IMR-90 (cell line): ENCODE measurements at regions not wholly inside any gene's neighbourhood (a gene's known extent, or its start where the extent isn't known, plus 50 kb on each side); places are given as distances from the start of the nearest gene placed in this dataset.

Source experiments
- ATAC-seq: fragments of 200-7000 bp; cut with Tn5 transposase; 2 replicates; pipeline ENCODE4 v1.9.1; 2020; ENCODE audit warnings: low read depth, mild to moderate bottlenecking, moderate library complexity
- BruUV-seq: library from RNA; stranded (reverse); fragments of 400-500 nt; replicated peaks from 2 replicates; lab custom pipeline; 2021; lab: Mats Ljungman, UMichigan
- CTCF ChIA-PET: fragments of 300-600 bp; formaldehyde crosslinking; extraction: SDS; loops from one replicate; lab custom pipeline; 2021; ENCODE audit warnings: antibody characterized with exemption; lab: Yijun Ruan, JAX
- POLR2A ChIA-PET: fragments of 300-600 bp; sonication (Branson Sonifier 250); formaldehyde crosslinking; loops from one replicate; lab custom pipeline; 2022; ENCODE audit warnings: antibody characterized with exemption; ENCODE audit not compliant: unreplicated experiment; lab: Charles Lee
- DNase-seq: peaks from one replicate; pipeline ENCODE4 v3.0.0; 2013
- H2AFZ ChIP-seq: replicated peaks from 2 replicates; pipeline ENCODE3; 2013; ENCODE audit warnings: low read length, mild to moderate bottlenecking; ENCODE audit not compliant: poor library complexity
- H2AK5ac ChIP-seq: 2 replicates; pipeline ENCODE4 v1.6.1; 2013; ENCODE audit warnings: low read depth, low read length, inconsistent platforms
- H2AK9ac ChIP-seq: replicated peaks from 2 replicates; pipeline ENCODE3; 2013; ENCODE audit warnings: mild to moderate bottlenecking, low read depth, low read length, moderate library complexity; ENCODE audit not compliant: poor library complexity
- H2BK120ac ChIP-seq: 2 replicates; pipeline ENCODE4 v1.6.1; 2013; ENCODE audit warnings: low read depth, low read length, inconsistent platforms
- H2BK15ac ChIP-seq: 3 replicates; pipeline ENCODE4 v1.6.1; 2013; ENCODE audit warnings: low read depth, low read length, inconsistent platforms
- H2BK20ac ChIP-seq: 2 replicates; pipeline ENCODE4 v1.6.1; 2013; ENCODE audit warnings: low read depth, mild to moderate bottlenecking, inconsistent platforms, low read length, moderate library complexity
- H2BK5ac ChIP-seq: 2 replicates; pipeline ENCODE4 v1.6.1; 2013; ENCODE audit warnings: mild to moderate bottlenecking, low read depth, low read length, inconsistent platforms; ENCODE audit not compliant: poor library complexity, severe bottlenecking
- H3K14ac ChIP-seq: replicated peaks from 2 replicates; pipeline ENCODE4 v1.6.1; 2013; ENCODE audit warnings: low read depth, low read length, inconsistent platforms
- H3K18ac ChIP-seq: 2 replicates; pipeline ENCODE4 v1.6.1; 2013; ENCODE audit warnings: low read depth, low read length, control low read depth
- H3K23ac ChIP-seq: 2 replicates; pipeline ENCODE4 v1.6.1; 2013; ENCODE audit warnings: low read depth, low read length, inconsistent platforms
- H3K27ac ChIP-seq: 2 replicates; pipeline ENCODE4 v1.5.1; 2013; ENCODE audit warnings: mild to moderate bottlenecking, control low read depth, low read length; ENCODE audit not compliant: insufficient read depth
- H3K27me3 ChIP-seq: 2 replicates; pipeline ENCODE4 v1.6.1; 2013; ENCODE audit warnings: low read length; ENCODE audit not compliant: control insufficient read depth, insufficient read depth
- H3K36me3 ChIP-seq: 2 replicates; pipeline ENCODE4 v1.6.1; 2013; ENCODE audit warnings: low read length, mixed read lengths; ENCODE audit not compliant: control insufficient read depth, insufficient read depth
- H3K4ac ChIP-seq: 2 replicates; pipeline ENCODE4 v1.6.1; 2013; ENCODE audit warnings: low read depth, low read length, inconsistent platforms
- H3K4me1 ChIP-seq: 2 replicates; pipeline ENCODE4 v1.6.1; 2013; ENCODE audit warnings: low read length, mixed read lengths; ENCODE audit not compliant: control insufficient read depth, insufficient read depth
- H3K4me2 ChIP-seq: 2 replicates; pipeline ENCODE4 v1.6.1; 2013; ENCODE audit warnings: low read depth, mild to moderate bottlenecking, control low read depth, low read length, moderate library complexity
- H3K4me3 ChIP-seq: 2 replicates; pipeline ENCODE4 v1.5.1; 2013; ENCODE audit warnings: low read depth, mild to moderate bottlenecking, control low read depth, low read length, moderate library complexity; ENCODE audit not compliant: insufficient read depth
- H3K56ac ChIP-seq: 2 replicates; pipeline ENCODE4 v1.6.1; 2013; ENCODE audit warnings: low read length, inconsistent platforms; ENCODE audit not compliant: insufficient read depth; ENCODE audit errors: extremely low read depth
- H3K79me1 ChIP-seq, 2 experiments: 2 replicates each; pipeline ENCODE4 v1.6.1; 2013; ENCODE audit warnings: low read length in 2 of 2, inconsistent platforms in 1 of 2, low read depth in 1 of 2
- H3K9ac ChIP-seq: 2 replicates; pipeline ENCODE4 v1.6.1; 2013; ENCODE audit warnings: low read depth, low read length, control low read depth
- H3K9me1 ChIP-seq: 2 replicates; pipeline ENCODE4 v1.6.1; 2013; ENCODE audit warnings: low read length, inconsistent platforms; ENCODE audit not compliant: insufficient read depth
- H3K9me3 ChIP-seq: 2 replicates; pipeline ENCODE4 v1.6.1; 2013; ENCODE audit warnings: low read length; ENCODE audit not compliant: control insufficient read depth, insufficient read depth
- H4K20me1 ChIP-seq: 2 replicates; pipeline ENCODE4 v1.6.1; 2013; ENCODE audit warnings: low read length, inconsistent platforms; ENCODE audit not compliant: insufficient read depth
- H4K5ac ChIP-seq: 2 replicates; pipeline ENCODE4 v1.6.1; 2013; ENCODE audit warnings: mild to moderate bottlenecking, low read depth, low read length, control low read depth
- H4K8ac ChIP-seq, 2 experiments: 2 replicates each; pipeline ENCODE4 v1.6.1; 2013; ENCODE audit warnings: low read depth in 2 of 2, low read length in 2 of 2, control low read depth in 1 of 2, inconsistent platforms in 1 of 2
- H4K91ac ChIP-seq: 2 replicates; pipeline ENCODE4 v1.6.1; 2013; ENCODE audit warnings: low read depth, low read length, inconsistent platforms; ENCODE audit not compliant: insufficient read depth
- BHLHE40 ChIP-seq: fragments of 150-350 bp; IDR thresholded peaks from 2 replicates; pipeline ENCODE4 v1.6.1; 2016; ENCODE audit warnings: mild to moderate bottlenecking, low read depth, low read length
- CEBPB ChIP-seq: IDR thresholded peaks from 2 replicates; pipeline ENCODE4 v1.6.1; 2012; ENCODE audit warnings: low read depth, low read length, improper control_type of control experiment
- CHD1 ChIP-seq: IDR thresholded peaks from 2 replicates; pipeline ENCODE4 v1.6.1; 2012; ENCODE audit warnings: low read depth, low read length, improper control_type of control experiment
- ELK1 ChIP-seq: fragments of 150-350 bp; IDR thresholded peaks from 2 replicates; pipeline ENCODE4 v1.6.1; 2016; ENCODE audit warnings: low read depth, mild to moderate bottlenecking, low read length, moderate library complexity, borderline replicate concordance
- FOS ChIP-seq: fragments of 150-350 bp; IDR thresholded peaks from 2 replicates; pipeline ENCODE4 v1.6.1; 2016; ENCODE audit warnings: low read depth, low read length
- MAFK ChIP-seq: IDR thresholded peaks from 2 replicates; pipeline ENCODE4 v1.6.1; 2012; ENCODE audit warnings: low read depth, low read length, improper control_type of control experiment
- MAZ ChIP-seq: IDR thresholded peaks from 2 replicates; pipeline ENCODE4 v1.6.1; 2012; ENCODE audit warnings: low read depth, mild to moderate bottlenecking, low read length, improper control_type of control experiment, moderate library complexity, borderline replicate concordance
- MXI1 ChIP-seq: IDR thresholded peaks from 2 replicates; pipeline ENCODE4 v1.6.1; 2012; ENCODE audit warnings: low read depth, mild to moderate bottlenecking, low read length, moderate library complexity, borderline replicate concordance
- NFE2L2 ChIP-seq: fragments of 150-350 bp; IDR thresholded peaks from 2 replicates; pipeline ENCODE4 v1.6.1; 2016; ENCODE audit warnings: low read depth, mild to moderate bottlenecking, low read length
- POLR2A ChIP-seq: IDR thresholded peaks from 2 replicates; pipeline ENCODE4 v1.6.1; 2012; ENCODE audit warnings: mild to moderate bottlenecking, low read depth, low read length
- RAD21 ChIP-seq: IDR thresholded peaks from 2 replicates; pipeline ENCODE4 v1.6.1; 2012; ENCODE audit warnings: low read length, improper control_type of control experiment
- RCOR1 ChIP-seq: IDR thresholded peaks from 2 replicates; pipeline ENCODE4 v1.6.1; 2012; ENCODE audit warnings: mild to moderate bottlenecking, low read length, improper control_type of control experiment; ENCODE audit not compliant: insufficient replicate concordance
- RFX5 ChIP-seq: IDR thresholded peaks from 2 replicates; pipeline ENCODE4 v1.8.0; 2012; ENCODE audit warnings: low read depth, mild to moderate bottlenecking, low read length, moderate library complexity
- SMC3 ChIP-seq: fragments of 150-350 bp; IDR thresholded peaks from 2 replicates; pipeline ENCODE4 v1.6.1; 2016; ENCODE audit warnings: low read depth, mild to moderate bottlenecking, antibody characterized with exemption, low read length, moderate library complexity
- USF2 ChIP-seq: fragments of 150-350 bp; IDR thresholded peaks from 2 replicates; pipeline ENCODE4 v1.6.1; 2017; ENCODE audit warnings: mild to moderate bottlenecking, antibody characterized with exemption, low read length, low read depth
- WGBS, 2 experiments: methylation state at CpG; one replicate each; pipeline versions ENCODE4 v1.1.5 to v1.1.7; 2013; ENCODE audit warnings: missing lambda C conversion rate in 2 of 2; ENCODE audit not compliant: insufficient read length in 1 of 2; ENCODE audit errors: extremely low coverage in 2 of 2; 5-methylcytosine and 5-hydroxymethylcytosine counted together
- dilution Hi-C: fragments of 300-500 bp; cut with HindIII; formaldehyde crosslinking; loops from one replicate; pipeline ENCODE4 v1.14.3; 2018; ENCODE audit warnings: low sequenced_read_pairs; ENCODE audit not compliant: unreplicated experiment
- in situ Hi-C: fragments of 300-500 bp; cut with MboI; formaldehyde crosslinking; loops from 3 replicates; pipeline ENCODE4 v1.14.3; 2019; ENCODE audit warnings: low sequenced_read_pairs, inconsistent platforms, mixed read lengths
- intact Hi-C: fragments of 100-400 bp; cut with micrococcal nuclease; formaldehyde crosslinking; loops from 2 replicates; pipeline ENCODE4 v1.10.0; 2022

- H3K18ac ChIP-seq, result no peak overlapping the region
- no peak for TF ChIP-seq BHLHE40
- no peak for TF ChIP-seq RFX5
- TF ChIP-seq SMC3, result no peak
- TF ChIP-seq POLR2A, result no peak
- TF ChIP-seq MAZ, result no peak
- TF ChIP-seq MXI1, result no peak
- no peak for TF ChIP-seq MAFK
- TF ChIP-seq CEBPB, result no peak
- TF ChIP-seq CHD1, result no peak
- TF ChIP-seq RCOR1, result no peak
- TF ChIP-seq NFE2L2, result no peak
- TF ChIP-seq ELK1, result no peak
- no peak for TF ChIP-seq RAD21
- TF ChIP-seq USF2, result no peak
- TF ChIP-seq FOS, result no peak
- H3K27ac ChIP-seq, result no peak overlapping the region
- H3K56ac ChIP-seq, result no peak overlapping the region
- H3K9ac ChIP-seq, result no peak overlapping the region
- no peaks in the 10 kb centered on the region for H3K27me3 ChIP-seq
- CTCF ChIA-PET, result no interaction called here
- no peak overlapping the region for H2AFZ ChIP-seq
- in situ Hi-C loops, result no loop called here
- peaks cover 7% of the 10 kb centered on the region; the same call in 1 of the 2 replicates for H3K9me3 ChIP-seq
- H3K4me3 ChIP-seq, result no peak overlapping the region
- H3K14ac ChIP-seq, result no peak overlapping the region
- no peak overlapping the region for H2AK9ac ChIP-seq
- no peaks in the 10 kb centered on the region for H3K36me3 ChIP-seq
- H2BK15ac ChIP-seq, result no peak overlapping the region
- H4K5ac ChIP-seq, result no peak overlapping the region
- no peaks in the 10 kb centered on the region for H3K9me1 ChIP-seq
- no peak overlapping the region for H4K8ac ChIP-seq
- no peak overlapping the region for H2BK5ac ChIP-seq
- intact Hi-C loops, result no loop called here
- H3K23ac ChIP-seq, result no peak overlapping the region
- H4K91ac ChIP-seq, result no peak overlapping the region
- dilution Hi-C loops, result no loop called here
- H3K4me1 ChIP-seq, result no peaks in the 10 kb centered on the region
- ATAC-seq, result no peak
- no peak overlapping the region for H3K4ac ChIP-seq
- no TSS peak for BruUV-seq
- no peak overlapping the region for H2BK120ac ChIP-seq
- H3K79me1 ChIP-seq, result no peaks in the 10 kb centered on the region
- WGBS, 2 experiments, result no CpG with 5 or more reads among the region's 1 CpG
- H2BK20ac ChIP-seq, result no peak overlapping the region
- POLR2A ChIA-PET, result no interaction called here
- H3K4me2 ChIP-seq, result no peak overlapping the region
- DNase-seq, result no peak
- no peak overlapping the region for H2AK5ac ChIP-seq
- H4K20me1 ChIP-seq, result no peaks in the 10 kb centered on the region
These were observed 164.1 kb upstream of the LRRN1 start for GRCh38 chr3:3635109-3635508.
